Limb (tissue), 2 donors: ENCODE measurements at regions not wholly inside any gene's neighbourhood (a gene's known extent, or its start where the extent isn't known, plus 50 kb on each side); places are given as distances from the start of the nearest gene placed in this dataset.

Experiments used
- DNase-seq, 2 donors: peaks; one replicate each; pipeline ENCODE4 v3.0.0-alpha.2; 2016; ENCODE audit errors: extremely low spot score in 2 of 2

GRCh38 chr5:3948838-3949237, 353.2 kb downstream of the IRX1 start:
- DNase-seq, result no peak

- no peak for DNase-seq
Observed at GRCh38 chr5:3954199-3954598, 358.6 kb downstream of the IRX1 start.

- no peak for DNase-seq
Observed at GRCh38 chr5:3954633-3955032, 359.0 kb downstream of the IRX1 start.

- DNase-seq, result no peak
Observed at GRCh38 chr5:3957658-3958057, 362.0 kb downstream of the IRX1 start.

- no peak for DNase-seq
Observed at GRCh38 chr5:3958389-3958788, 362.8 kb downstream of the IRX1 start.

GRCh38 chr5:3962113-3962512, 366.5 kb downstream of the IRX1 start:
- DNase-seq, result no peak

- no peak for DNase-seq
Observed at GRCh38 chr5:3963652-3964051, 368.0 kb downstream of the IRX1 start.

- DNase-seq, result no peak
Observed at GRCh38 chr5:3980156-3980555, 384.5 kb downstream of the IRX1 start.

GRCh38 chr5:3987867-3988266, 392.2 kb downstream of the IRX1 start:
- DNase-seq, result no peak

GRCh38 chr5:3993856-3994473, 398.3 kb downstream of the IRX1 start:
- DNase-seq, result no peak

- no peak for DNase-seq
Observed at GRCh38 chr5:3994628-3995027, 399.0 kb downstream of the IRX1 start.

- DNase-seq, result no peak
Observed at GRCh38 chr5:3995954-3996619, 400.5 kb downstream of the IRX1 start.

- no peak for DNase-seq
Observed at GRCh38 chr5:3996707-3997336, 401.2 kb downstream of the IRX1 start.

- DNase-seq, result no peak
Observed at GRCh38 chr5:3997670-3998069, 402.0 kb downstream of the IRX1 start.

GRCh38 chr5:3999929-4000328, 404.3 kb downstream of the IRX1 start:
- no peak for DNase-seq

- DNase-seq, result no peak
Observed at GRCh38 chr5:4001004-4001403, 405.4 kb downstream of the IRX1 start.

- no peak for DNase-seq
Observed at GRCh38 chr5:4001758-4002533, 406.3 kb downstream of the IRX1 start.

- no peak for DNase-seq
Observed at GRCh38 chr5:4005335-4005734, 409.7 kb downstream of the IRX1 start.

GRCh38 chr5:4007001-4007400, 411.4 kb downstream of the IRX1 start:
- DNase-seq, result no peak

GRCh38 chr5:4011943-4012342, 416.3 kb downstream of the IRX1 start:
- DNase-seq, result no peak

GRCh38 chr5:4013106-4013898, 417.7 kb downstream of the IRX1 start:
- DNase-seq, result no peak
